ENCODE measurements at regions not wholly inside any gene's neighbourhood (a gene's known extent, or its start where the extent isn't known, plus 50 kb on each side); places are given as distances from the start of the nearest gene placed in this dataset.

- DNase-seq (ENCODE audit: low spot score), result no peak
These were observed 755.7 kb upstream of the CELF4 start for GRCh38 chr18:38321262-38321661.

- no peak for DNase-seq (ENCODE audit: low spot score)
These were observed 752.8 kb upstream of the CELF4 start for GRCh38 chr18:38318416-38318815.

- no peak for DNase-seq (ENCODE audit: low spot score)
These were observed 748.2 kb upstream of the CELF4 start for GRCh38 chr18:38313831-38314230.

- DNase-seq (ENCODE audit: low spot score), result no peak
These were observed 746.9 kb upstream of the CELF4 start for GRCh38 chr18:38312532-38312931.

GRCh38 chr18:38310936-38311335, 745.3 kb upstream of the CELF4 start:
- DNase-seq (ENCODE audit: low spot score), result no peak

- DNase-seq (ENCODE audit: low spot score), result no peak
These were observed 742.3 kb upstream of the CELF4 start for GRCh38 chr18:38307914-38308313.

- no peak for DNase-seq (ENCODE audit: low spot score)
These were observed 740.4 kb upstream of the CELF4 start for GRCh38 chr18:38305961-38306360.

GRCh38 chr18:38301621-38302020, 736.0 kb upstream of the CELF4 start:
- no peak for DNase-seq (ENCODE audit: low spot score)

- DNase-seq (ENCODE audit: low spot score), result no peak
These were observed 732.3 kb upstream of the CELF4 start for GRCh38 chr18:38297910-38298309.

- DNase-seq (ENCODE audit: low spot score), result no peak
These were observed 724.6 kb upstream of the CELF4 start for GRCh38 chr18:38290229-38290628.

- no peak for DNase-seq (ENCODE audit: low spot score)
These were observed 719.4 kb upstream of the CELF4 start for GRCh38 chr18:38284972-38285371.

- DNase-seq (ENCODE audit: low spot score), result no peak
These were observed 697.5 kb upstream of the CELF4 start for GRCh38 chr18:38263066-38263465.

GRCh38 chr18:38262661-38263060, 697.1 kb upstream of the CELF4 start:
- no peak for DNase-seq (ENCODE audit: low spot score)

GRCh38 chr18:38257661-38258060, 692.1 kb upstream of the CELF4 start:
- no peak for DNase-seq (ENCODE audit: low spot score)

GRCh38 chr18:38256366-38256765, 690.8 kb upstream of the CELF4 start:
- DNase-seq (ENCODE audit: low spot score), result no peak

- DNase-seq (ENCODE audit: low spot score), result no peak
These were observed 685.4 kb upstream of the CELF4 start for GRCh38 chr18:38250971-38251370.

- no peak for DNase-seq (ENCODE audit: low spot score)
These were observed 678.9 kb upstream of the CELF4 start for GRCh38 chr18:38244480-38244879.

GRCh38 chr18:38243291-38243690, 677.7 kb upstream of the CELF4 start:
- no peak for DNase-seq (ENCODE audit: low spot score)

- no peak for DNase-seq (ENCODE audit: low spot score)
These were observed 676.1 kb upstream of the CELF4 start for GRCh38 chr18:38241736-38242135.

- no peak for DNase-seq (ENCODE audit: low spot score)
These were observed 675.6 kb upstream of the CELF4 start for GRCh38 chr18:38241216-38241615.

GRCh38 chr18:38239606-38240005, 674.0 kb upstream of the CELF4 start:
- no peak for DNase-seq (ENCODE audit: low spot score)

GRCh38 chr18:38237796-38238195, 672.2 kb upstream of the CELF4 start:
- no peak for DNase-seq (ENCODE audit: low spot score)

- no peak for DNase-seq (ENCODE audit: low spot score)
These were observed 656.0 kb upstream of the CELF4 start for GRCh38 chr18:38221476-38222100.

GRCh38 chr18:38198956-38199355, 633.4 kb upstream of the CELF4 start:
- no peak for DNase-seq (ENCODE audit: low spot score)

All from ureter (tissue), 1 donor.